GM19395 (cell line): ENCODE measurements at regions not wholly inside any gene's neighbourhood (a gene's known extent, or its start where the extent isn't known, plus 50 kb on each side); places are given as distances from the start of the nearest gene placed in this dataset.

Source experiments
- ATAC-seq: cut with Tn5 transposase; IDR thresholded peaks from one replicate; pipeline ENCODE4 v1.9.1; 2021; ENCODE audit warnings: mild to moderate bottlenecking, moderate library complexity; ENCODE audit not compliant: unreplicated experiment

DNA sequence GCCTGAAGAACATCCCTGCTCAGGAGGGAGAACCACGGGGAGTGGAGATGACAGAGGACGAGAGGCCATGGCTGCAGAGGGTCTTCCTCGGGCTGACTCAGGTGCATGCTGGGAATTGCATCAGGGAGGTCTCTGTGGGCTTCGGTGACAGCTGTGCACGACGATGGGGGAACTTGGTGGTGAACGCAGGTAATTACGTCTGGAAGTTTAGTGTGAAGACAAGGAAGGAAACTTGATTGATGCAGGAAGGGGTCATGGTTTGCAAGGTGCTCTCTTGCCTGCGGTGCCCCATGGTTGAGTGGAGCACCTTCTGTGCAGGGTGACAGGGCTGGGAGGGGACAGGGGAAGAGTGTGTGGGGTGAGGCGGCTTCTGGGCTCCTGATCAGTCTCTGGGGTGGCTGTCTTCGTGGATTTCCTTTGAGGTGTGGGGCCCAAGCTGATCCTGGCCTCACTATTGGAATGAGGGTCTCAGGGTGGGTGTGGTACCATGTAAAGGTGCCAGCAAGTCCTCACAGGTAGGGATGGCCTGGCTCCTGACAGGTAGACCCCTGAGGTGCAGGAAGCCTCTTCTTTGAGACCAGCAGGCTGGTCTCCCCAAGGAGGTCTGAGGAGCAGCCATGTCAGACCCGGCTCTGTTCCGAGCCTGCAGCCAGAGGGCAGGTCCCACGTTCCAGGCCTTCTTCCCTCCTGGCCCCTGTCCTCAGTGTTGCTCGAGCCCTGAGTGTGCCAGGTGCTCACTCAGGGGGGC, 1020.1 kb downstream of the TBC1D22A start:
- no peak for ATAC-seq

- no peak for ATAC-seq
These were observed 1019.1 kb downstream of the TBC1D22A start for GRCh38 chr22:47781427-47782111.

- no peak for ATAC-seq
These were observed 1018.6 kb downstream of the TBC1D22A start for GRCh38 chr22:47781024-47781423.

- no peak for ATAC-seq
These were observed 1017.9 kb downstream of the TBC1D22A start for GRCh38 chr22:47780281-47780875.

GRCh38 chr22:47779474-47779873, 1017.0 kb downstream of the TBC1D22A start:
- ATAC-seq: no peak

DNA sequence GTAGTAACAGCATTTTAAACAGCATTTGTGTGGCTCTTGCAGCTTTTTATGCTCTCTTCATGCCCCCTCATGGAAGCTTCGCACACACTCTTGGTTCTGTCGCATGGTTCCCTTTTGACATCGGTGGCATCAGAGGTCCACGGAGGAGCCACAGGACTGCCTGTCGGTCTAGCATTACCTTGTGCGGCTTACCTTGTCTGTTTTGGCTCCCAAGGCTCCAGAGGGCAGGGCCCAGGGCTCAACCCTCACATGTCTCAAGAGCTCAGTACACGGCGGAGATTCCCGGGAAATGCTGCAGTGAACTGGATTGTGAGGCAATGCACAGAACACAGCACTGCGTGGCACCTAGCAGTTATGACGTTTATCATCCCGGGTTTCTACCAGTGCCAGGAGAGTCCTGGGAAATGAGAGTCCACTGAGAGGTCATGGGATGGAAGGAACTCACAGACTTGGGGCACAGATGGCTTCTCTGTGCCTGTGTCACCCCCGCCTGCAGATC, 1015.8 kb downstream of the TBC1D22A start:
- no peak for ATAC-seq

DNA sequence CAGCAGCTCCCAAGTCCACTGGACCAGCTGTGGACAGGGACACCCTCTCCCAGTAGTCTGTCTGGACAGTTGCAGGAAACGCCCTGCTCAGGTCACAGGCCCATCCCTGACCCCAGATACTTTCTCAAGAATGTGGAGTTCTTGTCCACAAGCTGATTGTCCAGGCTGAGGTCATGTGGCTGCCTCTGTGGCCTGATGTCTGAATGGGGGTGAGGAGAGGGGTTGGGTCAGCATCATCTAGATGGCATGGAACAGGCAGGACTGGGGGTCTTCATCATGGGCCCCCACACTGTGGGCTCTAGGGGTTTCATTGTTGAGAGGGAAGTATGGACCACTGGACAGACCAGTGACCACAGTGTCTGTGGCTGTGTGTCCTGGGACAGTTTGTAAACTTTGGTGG, 1015.0 kb downstream of the TBC1D22A start:
- no peak for ATAC-seq

DNA sequence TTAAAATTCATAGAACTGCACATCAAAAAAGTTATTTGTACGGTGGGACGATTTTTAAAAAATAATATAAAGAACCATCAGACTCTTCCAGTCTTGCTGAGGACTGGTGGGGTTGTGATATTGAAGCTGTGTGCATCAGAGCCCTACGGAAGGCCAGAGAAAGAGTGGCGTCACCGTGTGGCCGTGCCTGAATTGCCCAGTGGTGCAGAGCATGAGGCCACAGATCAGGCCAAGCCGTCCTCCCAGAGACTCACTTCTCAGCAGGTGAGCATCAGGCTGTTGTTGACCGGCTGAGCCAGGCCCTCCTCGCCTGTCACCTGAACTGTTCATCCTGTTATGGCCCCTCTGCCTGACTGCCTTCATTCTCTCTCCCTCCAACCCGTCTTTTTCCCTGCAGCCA, 1013.9 kb downstream of the TBC1D22A start:
- no peak for ATAC-seq

DNA sequence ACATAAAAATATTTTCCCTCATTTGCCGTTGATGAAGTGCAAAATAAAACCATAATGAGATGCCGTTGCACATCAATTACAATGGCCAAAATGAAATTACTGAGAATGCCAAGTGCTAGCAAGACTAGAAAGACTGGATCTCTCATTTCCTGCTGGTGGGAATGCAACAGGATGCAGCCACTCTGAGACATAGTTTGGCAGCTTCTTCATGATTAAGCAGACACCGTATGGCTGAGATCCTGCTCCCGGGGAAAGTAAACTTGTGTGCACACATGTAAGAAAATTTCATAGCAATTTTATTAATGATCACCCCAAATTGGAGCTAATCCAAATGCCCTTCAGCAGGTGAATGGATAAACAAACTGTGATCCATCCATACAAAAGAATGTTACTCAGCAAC, 1013.2 kb downstream of the TBC1D22A start:
- ATAC-seq: no peak

DNA sequence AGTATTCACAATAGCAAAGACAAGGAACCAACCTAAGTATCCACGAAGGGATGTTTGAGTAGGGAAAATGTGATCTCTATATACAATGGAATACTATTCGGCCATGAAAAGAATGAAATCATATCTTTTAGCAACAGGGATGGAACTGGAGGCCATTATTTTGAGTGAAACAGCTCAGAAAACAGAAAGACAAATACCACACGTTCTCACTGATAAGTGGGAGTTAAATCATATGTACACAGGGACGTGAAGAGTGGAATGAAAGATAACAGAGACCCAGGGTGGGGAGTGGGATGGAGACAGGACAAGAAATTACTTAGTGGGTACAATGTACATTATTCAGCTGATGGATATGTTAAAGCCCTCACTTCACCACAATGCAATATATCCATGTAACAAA, 1012.7 kb downstream of the TBC1D22A start:
- ATAC-seq: no peak

GRCh38 chr22:47773635-47774034, 1011.2 kb downstream of the TBC1D22A start:
- no peak for ATAC-seq

DNA sequence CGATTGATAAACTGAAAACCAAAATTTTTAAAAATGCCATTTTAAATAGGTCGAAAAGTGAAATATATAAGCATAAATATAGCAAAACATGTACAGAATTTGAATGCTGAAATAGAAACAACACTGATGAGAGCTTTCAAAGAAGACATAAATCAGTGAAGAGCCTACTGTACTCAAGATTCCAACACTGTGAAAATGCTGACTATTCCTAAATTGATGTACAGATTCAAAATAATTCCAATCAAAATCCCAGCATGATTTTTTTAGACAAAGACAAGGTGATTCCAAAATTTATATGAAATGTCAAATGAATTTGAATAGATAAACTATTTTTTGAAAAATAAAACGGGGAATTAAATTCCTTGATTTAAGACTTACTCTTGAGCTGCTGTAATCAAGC, 1010.4 kb downstream of the TBC1D22A start:
- ATAC-seq: no peak

- ATAC-seq: no peak
These were observed 1007.2 kb downstream of the TBC1D22A start for GRCh38 chr22:47769652-47770051.

DNA sequence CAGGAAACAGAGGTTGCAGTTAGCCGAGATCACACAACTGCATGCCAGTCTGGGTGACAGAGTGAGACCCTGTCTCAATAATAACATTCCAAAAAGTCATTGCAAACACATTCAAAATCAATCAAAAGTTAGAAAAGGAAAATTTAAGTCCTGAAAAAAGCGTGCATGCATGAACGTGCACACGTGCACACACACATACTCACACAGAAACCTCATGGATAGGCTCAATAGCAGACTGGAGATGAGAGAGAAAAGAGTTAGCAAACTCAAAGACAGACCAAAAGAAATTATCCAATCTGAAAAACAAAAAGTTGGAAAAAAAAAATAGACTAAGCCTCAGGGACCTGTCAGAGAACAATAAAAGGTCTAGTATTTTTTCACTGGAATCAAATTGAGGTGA, 1005.6 kb downstream of the TBC1D22A start:
- no peak for ATAC-seq

DNA sequence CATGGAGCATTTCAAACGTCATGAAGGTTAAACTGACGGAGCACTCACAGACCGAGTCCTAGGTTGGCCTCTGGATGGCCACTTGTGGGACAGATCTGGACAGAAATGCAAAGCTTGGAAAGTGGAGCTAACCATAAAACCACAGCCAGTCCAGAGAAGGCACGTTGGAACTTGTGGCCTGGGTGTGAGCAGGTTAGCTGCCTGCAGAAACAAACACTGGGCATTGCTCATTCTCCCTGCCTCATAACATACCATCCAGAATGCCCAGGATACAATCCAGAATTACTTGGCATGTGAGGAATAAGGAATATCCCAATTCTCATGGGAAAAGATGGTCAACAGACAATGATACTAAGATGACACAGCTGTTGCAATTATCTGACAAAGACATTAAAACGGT, 1005.0 kb downstream of the TBC1D22A start:
- ATAC-seq: no peak

DNA sequence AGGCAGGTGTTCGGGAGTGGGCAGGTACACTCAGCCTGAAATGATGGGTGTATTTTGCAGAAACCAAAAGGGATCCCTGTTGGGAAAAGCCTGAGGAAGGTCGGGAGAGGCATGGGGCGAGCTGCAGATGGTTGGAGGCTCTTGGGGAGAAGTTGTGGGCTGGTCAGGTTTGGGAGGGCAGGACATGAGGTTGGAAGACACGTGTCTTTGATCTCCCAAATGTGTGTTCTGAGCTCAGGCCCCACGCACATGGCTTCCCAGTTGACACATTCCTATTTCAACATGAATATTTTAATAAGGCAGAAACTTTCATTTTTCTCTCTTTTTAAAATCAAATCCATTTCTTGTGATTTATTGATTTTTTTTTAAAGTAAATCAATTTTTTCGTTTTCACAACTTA, 1003.3 kb downstream of the TBC1D22A start:
- no peak for ATAC-seq

- ATAC-seq: no peak
These were observed 999.7 kb downstream of the TBC1D22A start for GRCh38 chr22:47762141-47762540.

GRCh38 chr22:47759909-47760308, 997.5 kb downstream of the TBC1D22A start:
- ATAC-seq: no peak

DNA sequence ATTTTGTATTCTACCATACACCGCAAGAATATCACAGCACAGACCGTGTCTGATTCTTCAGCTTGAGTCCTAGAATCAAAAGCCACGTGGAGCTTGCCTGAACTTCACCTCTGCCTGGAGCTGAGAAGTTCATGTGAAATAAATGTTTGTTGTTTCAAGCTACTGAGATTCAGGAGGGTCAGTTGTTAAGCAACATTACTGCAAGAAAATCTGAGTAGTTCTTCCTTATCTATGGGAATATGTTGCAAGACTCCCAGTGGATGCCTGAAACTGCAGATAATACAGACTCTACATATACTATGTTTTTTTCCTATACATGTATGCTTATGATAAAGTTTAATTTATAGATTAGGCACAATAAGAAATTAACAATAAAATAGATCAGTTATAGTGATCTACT, 995.3 kb downstream of the TBC1D22A start:
- no peak for ATAC-seq

DNA sequence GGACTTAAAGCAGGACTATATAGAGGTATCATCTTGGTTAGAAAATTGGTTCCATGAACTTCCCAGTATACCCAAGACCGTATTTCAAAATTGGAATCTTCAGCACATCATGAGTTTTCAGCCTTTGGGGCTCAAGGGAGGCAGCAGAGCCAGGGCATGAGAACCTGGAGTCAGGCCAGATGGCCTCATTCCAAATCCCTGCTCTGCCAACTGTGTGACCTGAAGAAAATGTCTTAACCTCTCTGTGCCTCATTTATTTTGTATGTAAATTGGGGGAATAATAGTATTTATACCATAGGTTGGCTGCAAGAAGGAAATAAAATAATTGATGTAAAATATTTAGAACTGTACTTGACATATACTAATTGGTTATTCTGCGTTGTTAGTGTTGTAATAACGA, 987.6 kb downstream of the TBC1D22A start:
- ATAC-seq: no peak

DNA sequence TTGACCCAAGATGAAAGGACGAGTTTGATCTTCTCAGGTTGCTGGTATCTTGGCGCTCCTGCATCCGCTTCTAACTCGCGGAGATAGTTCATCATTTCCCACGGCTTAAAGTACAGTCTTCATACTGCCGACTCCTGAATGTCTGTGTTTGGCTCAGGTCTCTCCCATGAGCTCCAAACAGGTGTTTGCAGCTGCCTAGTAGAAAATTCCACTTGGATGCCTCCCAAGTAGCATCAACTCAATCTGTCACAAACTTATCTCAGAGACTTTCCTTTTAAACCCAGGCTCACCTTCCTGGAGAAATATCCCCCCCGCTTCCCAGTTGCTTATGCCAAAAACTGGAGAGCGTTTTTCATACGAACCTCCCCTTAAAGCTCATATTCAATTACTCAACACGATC, 986.5 kb downstream of the TBC1D22A start:
- no peak for ATAC-seq

GRCh38 chr22:47748271-47748670, 985.8 kb downstream of the TBC1D22A start:
- ATAC-seq: no peak
